Fibroblast of the aortic adventitia (primary cell): ENCODE measurements at regions not wholly inside any gene's neighbourhood (a gene's known extent, or its start where the extent isn't known, plus 50 kb on each side); places are given as distances from the start of the nearest gene placed in this dataset.

ENCODE experiments used
- DNase-seq: peaks from one replicate; pipeline ENCODE4 v3.0.0-alpha.2; 2010; ENCODE audit warnings: low read depth
- H3K4me3 ChIP-seq: 2 replicates; pipeline ENCODE4 v1.5.1; 2011; ENCODE audit warnings: low read depth, mild to moderate bottlenecking, control low read depth, low read length, moderate library complexity
- CTCF ChIP-seq: IDR thresholded peaks from 2 replicates; pipeline ENCODE4 v1.5.1; 2011; ENCODE audit warnings: mild to moderate bottlenecking, low read length, control low read depth, inconsistent platforms; ENCODE audit not compliant: insufficient read depth

GRCh38 chr4:164461901-164462300, 292.0 kb upstream of the SMIM31 start:
- no peak overlapping the region for H3K4me3 ChIP-seq
- TF ChIP-seq CTCF, result no peak
- DNase-seq, result no peak

GRCh38 chr4:164462471-164462870, 291.5 kb upstream of the SMIM31 start:
- no peak for TF ChIP-seq CTCF
- no peak for DNase-seq
- H3K4me3 ChIP-seq, result no peak overlapping the region

GRCh38 chr4:164464313-164464712, 289.6 kb upstream of the SMIM31 start:
- DNase-seq, result no peak
- no peak overlapping the region for H3K4me3 ChIP-seq
- TF ChIP-seq CTCF, result no peak

GRCh38 chr4:164467493-164467892, 286.4 kb upstream of the SMIM31 start:
- no peak for DNase-seq
- H3K4me3 ChIP-seq, result no peak overlapping the region
- no peak for TF ChIP-seq CTCF

GRCh38 chr4:164481306-164482091, 272.4 kb upstream of the SMIM31 start:
- H3K4me3 ChIP-seq, result no peak overlapping the region

GRCh38 chr4:164482092-164482404, 271.9 kb upstream of the SMIM31 start:
- no peak for TF ChIP-seq CTCF
- DNase-seq, result no peak
- no peak overlapping the region for H3K4me3 ChIP-seq

More at GRCh38 chr4:164481306-164482091, 272.4 kb upstream of the SMIM31 start:
- no peak for DNase-seq
- no peak for TF ChIP-seq CTCF

- no peak for TF ChIP-seq CTCF
- DNase-seq, result no peak
Measured at GRCh38 chr4:164482758-164483157, 271.2 kb upstream of the SMIM31 start.

More at GRCh38 chr4:164482758-164483157, 271.2 kb upstream of the SMIM31 start:
- no peak overlapping the region for H3K4me3 ChIP-seq
